Upper lobe of left lung (tissue), 6 donors: ENCODE measurements at regions not wholly inside any gene's neighbourhood (a gene's known extent, or its start where the extent isn't known, plus 50 kb on each side); places are given as distances from the start of the nearest gene placed in this dataset.

ENCODE experiments used
- ATAC-seq, 2 donors: fragments of 200-7000 bp; cut with Tn5 transposase; one replicate each; pipeline ENCODE4 v1.9.1; 2022; ENCODE audit warnings: mild to moderate bottlenecking in 2 of 2, moderate library complexity in 2 of 2; ENCODE audit not compliant: low FRiP score in 2 of 2
- DNase-seq, 2 donors: peaks; one replicate each; pipeline ENCODE4 v3.0.0-alpha.2; 2019 to 2020
- H3K27ac ChIP-seq, 4 donors: fragments of 200-600 bp; sonication (generic); one replicate each; pipeline ENCODE4 v1.5.1; 2016 to 2019
- H3K27me3 ChIP-seq, 4 donors: fragments of 200-600 bp; sonication (generic); one replicate each; pipeline ENCODE4 v1.5.1; 2017 to 2019
- H3K36me3 ChIP-seq, 4 donors: fragments of 200-600 bp; sonication (generic); one replicate each; pipeline ENCODE4 v1.5.1; 2016 to 2019
- H3K4me1 ChIP-seq, 4 donors: fragments of 200-600 bp; sonication (generic); one replicate each; pipeline ENCODE4 v1.5.1; 2018 to 2019
- H3K4me3 ChIP-seq, 4 donors: fragments of 200-600 bp; sonication (generic); one replicate each; pipeline ENCODE4 v1.5.1; 2017 to 2019; ENCODE audit warnings: mild to moderate bottlenecking in 2 of 4, moderate library complexity in 1 of 4
- H3K9me3 ChIP-seq, 4 donors: fragments of 200-600 bp; sonication (generic); one replicate each; pipeline ENCODE4 v1.5.1; 2018 to 2019
- EP300 ChIP-seq, 4 donors: sonication (generic); formaldehyde crosslinking; IDR thresholded peaks; one replicate each; pipeline ENCODE4 v1.5.1; 2017; ENCODE audit warnings: antibody characterized with exemption in 4 of 4, control low read depth in 2 of 4
- POLR2A ChIP-seq, 4 donors: fragments of 450-650 bp; IDR thresholded peaks; one replicate each; pipeline ENCODE4 v1.5.1; 2016 to 2017; ENCODE audit warnings: antibody characterized with exemption in 4 of 4, mild to moderate bottlenecking in 2 of 4
- POLR2AphosphoS5 ChIP-seq, 2 donors: sonication (generic); formaldehyde crosslinking; IDR thresholded peaks; one replicate each; pipeline ENCODE4 v1.5.1; 2017; ENCODE audit warnings: antibody characterized with exemption in 2 of 2
- WGBS, 2 donors: methylation state at CpG; one replicate each; pipeline ENCODE4 v1.1.5; 2017 to 2018; 5-methylcytosine and 5-hydroxymethylcytosine counted together
- TF ChIP-seq, protein P1 (sequence below), 6 experiments: fragments of 450-650 bp in 4 of 6; fragments of 200-600 bp in 2 of 6; sonication (generic) in 2 of 6; IDR thresholded peaks; one replicate each; pipeline ENCODE4 v1.5.1; 2016 to 2019; ENCODE audit warnings: antibody characterized with exemption in 6 of 6
- donor health status: DM: no; HTN: no; CAD: no; lungs with moderate emphysema.
- donor health status: DM: no; HTN: yes; CAD: no; lungs with severe emphysema.

DNA sequence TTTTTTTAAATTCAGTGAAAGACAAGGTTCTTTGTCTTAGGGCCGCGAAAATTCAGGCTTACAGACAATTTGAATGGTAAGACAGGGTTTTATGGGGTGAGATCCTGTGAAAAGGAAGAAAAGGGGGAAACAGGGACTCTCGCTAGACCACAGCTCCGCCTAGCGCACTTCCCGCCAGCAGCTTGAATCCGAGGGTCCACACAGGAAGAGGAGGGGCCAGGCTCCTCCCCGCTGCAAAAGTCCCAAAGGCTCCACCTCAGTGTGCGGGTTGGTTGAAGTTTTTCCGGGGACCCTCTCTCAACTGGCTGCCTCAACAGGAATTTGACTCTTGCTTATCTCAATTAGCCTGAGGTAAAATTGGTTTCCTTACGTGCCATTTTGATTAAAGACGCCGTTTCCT, 950.9 kb upstream of the CNTN5 start:
- H3K9me3 ChIP-seq = no peaks in the 10 kb centered on the region
- H3K27ac ChIP-seq = no peak overlapping the region
- no peaks in the 10 kb centered on the region for H3K36me3 ChIP-seq
- no peaks in the 10 kb centered on the region for H3K27me3 ChIP-seq
- no peak overlapping the region for H3K4me3 ChIP-seq
- ATAC-seq (no peak), DNase-seq (peak in 1 of 2 donors; percentile 5)
- WGBS, 2 donors = 86 to 89% methylated on average over 13 of the region's 13 CpGs
- no peaks in the 10 kb centered on the region for H3K4me1 ChIP-seq
- TF ChIP-seq, protein P1, sequence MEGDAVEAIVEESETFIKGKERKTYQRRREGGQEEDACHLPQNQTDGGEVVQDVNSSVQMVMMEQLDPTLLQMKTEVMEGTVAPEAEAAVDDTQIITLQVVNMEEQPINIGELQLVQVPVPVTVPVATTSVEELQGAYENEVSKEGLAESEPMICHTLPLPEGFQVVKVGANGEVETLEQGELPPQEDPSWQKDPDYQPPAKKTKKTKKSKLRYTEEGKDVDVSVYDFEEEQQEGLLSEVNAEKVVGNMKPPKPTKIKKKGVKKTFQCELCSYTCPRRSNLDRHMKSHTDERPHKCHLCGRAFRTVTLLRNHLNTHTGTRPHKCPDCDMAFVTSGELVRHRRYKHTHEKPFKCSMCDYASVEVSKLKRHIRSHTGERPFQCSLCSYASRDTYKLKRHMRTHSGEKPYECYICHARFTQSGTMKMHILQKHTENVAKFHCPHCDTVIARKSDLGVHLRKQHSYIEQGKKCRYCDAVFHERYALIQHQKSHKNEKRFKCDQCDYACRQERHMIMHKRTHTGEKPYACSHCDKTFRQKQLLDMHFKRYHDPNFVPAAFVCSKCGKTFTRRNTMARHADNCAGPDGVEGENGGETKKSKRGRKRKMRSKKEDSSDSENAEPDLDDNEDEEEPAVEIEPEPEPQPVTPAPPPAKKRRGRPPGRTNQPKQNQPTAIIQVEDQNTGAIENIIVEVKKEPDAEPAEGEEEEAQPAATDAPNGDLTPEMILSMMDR (IDR thresholded peaks at IDR 0.05) = no peak
- TF ChIP-seq POLR2AphosphoS5 (IDR thresholded peaks at IDR 0.05) (no peak), POLR2A (IDR thresholded peaks at IDR 0.05) (no peak), EP300 (IDR thresholded peaks at IDR 0.05) (no peak)

DNA sequence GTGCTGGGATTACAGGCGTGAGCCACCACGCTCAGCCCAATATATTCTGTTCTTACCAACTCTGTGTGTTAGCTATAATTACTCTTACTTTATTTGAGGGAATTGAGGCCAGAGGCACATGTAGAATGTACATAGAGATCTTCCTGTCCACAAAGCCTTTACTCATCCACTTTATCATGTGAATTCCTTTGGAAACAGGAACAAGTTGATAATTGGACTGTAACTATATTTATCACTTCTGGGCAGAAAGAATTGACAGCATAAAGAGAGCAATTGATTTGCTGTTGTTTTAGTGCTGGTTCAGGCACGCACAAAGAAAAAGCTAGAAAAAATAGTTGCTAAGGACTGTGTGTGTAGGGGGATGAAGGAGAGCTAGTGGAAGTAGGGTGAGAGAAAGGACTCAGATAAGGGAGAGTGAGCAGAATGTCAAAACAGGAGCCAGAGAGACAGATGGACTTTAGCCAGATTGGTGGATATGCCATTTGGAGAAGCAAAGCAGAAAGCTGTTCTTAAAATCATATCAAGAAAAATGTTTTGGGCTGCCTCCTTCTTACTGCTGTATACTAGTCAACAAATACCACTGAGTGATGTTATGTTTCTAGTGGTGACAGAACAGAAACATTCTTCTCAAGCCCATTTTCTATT, 929.8 kb upstream of the CNTN5 start:
- Histone ChIP-seq H3K27me3 (no peaks in the 10 kb centered on the region), H3K4me1 (no peaks in the 10 kb centered on the region), H3K36me3 (no peaks in the 10 kb centered on the region), H3K27ac (no peak overlapping the region), H3K4me3 (no peak overlapping the region), H3K9me3 (no peaks in the 10 kb centered on the region)
- TF ChIP-seq POLR2A (IDR thresholded peaks at IDR 0.05) = no peak
- TF ChIP-seq, protein P1 (IDR thresholded peaks at IDR 0.05) = no peak
- DNase-seq (no peak), ATAC-seq (no peak)
- 87 to 90% methylated on average over 3 of the region's 3 CpGs for WGBS, 2 donors

DNA sequence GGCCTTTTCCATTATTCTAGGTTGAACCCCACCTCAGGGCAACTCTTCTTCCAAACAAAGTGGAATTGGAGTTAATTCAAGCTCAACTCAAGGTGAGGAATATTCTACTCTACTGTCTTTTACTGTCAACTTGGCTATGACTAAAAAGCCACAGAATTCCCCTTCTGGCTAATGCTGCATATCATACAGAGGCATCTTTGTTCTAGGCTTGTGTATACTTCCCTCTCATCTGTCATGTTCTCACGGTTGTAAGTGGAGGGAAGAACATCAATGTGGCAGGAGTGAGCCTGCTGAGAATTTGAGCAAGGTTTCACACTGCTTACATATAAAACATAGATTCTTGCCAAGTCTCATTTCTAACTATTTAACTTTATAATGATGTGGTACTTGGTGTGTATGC, 921.4 kb upstream of the CNTN5 start:
- H3K4me1 ChIP-seq = no peaks in the 10 kb centered on the region
- H3K9me3 ChIP-seq = no peaks in the 10 kb centered on the region
- H3K4me3 ChIP-seq = no peak overlapping the region
- ATAC-seq (no peak), DNase-seq (no peak)
- WGBS, 2 donors = 65 to 69% methylated on average over 1 of the region's 1 CpG
- no peak overlapping the region for H3K27ac ChIP-seq
- H3K36me3 ChIP-seq = no peaks in the 10 kb centered on the region
- H3K27me3 ChIP-seq = no peaks in the 10 kb centered on the region
- no peak for TF ChIP-seq POLR2A (IDR thresholded peaks at IDR 0.05)
- no peak for TF ChIP-seq POLR2AphosphoS5 (IDR thresholded peaks at IDR 0.05)
- no peak for TF ChIP-seq EP300 (IDR thresholded peaks at IDR 0.05)
- TF ChIP-seq, protein P1 (IDR thresholded peaks at IDR 0.05) = no peak

DNA sequence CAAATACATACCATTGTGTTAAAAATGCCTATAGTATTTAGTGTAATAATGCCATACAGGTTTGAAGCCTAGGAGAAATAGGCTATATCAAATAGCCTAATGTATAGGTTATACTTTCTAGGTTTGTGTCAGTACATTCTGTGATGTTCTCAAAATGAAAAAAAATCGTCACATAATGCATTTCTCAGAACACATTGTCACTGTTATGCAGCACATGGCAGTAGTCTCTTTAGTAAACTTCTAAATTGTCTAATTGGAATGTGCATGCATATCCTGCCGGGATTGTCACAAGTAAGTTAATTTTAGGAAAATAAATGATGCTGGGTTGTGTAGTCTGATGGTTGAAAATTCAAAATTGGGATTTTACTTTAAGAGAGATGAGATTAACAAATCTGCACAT, 920.1 kb upstream of the CNTN5 start:
- TF ChIP-seq, protein P1 (IDR thresholded peaks at IDR 0.05) = no peak
- TF ChIP-seq POLR2A (IDR thresholded peaks at IDR 0.05) = no peak
- no peak for TF ChIP-seq EP300 (IDR thresholded peaks at IDR 0.05)
- TF ChIP-seq POLR2AphosphoS5 (IDR thresholded peaks at IDR 0.05) = no peak
- H3K36me3 ChIP-seq = no peaks in the 10 kb centered on the region
- DNase-seq (no peak), ATAC-seq (no peak)
- 77 to 80% methylated on average over 2 of the region's 2 CpGs for WGBS, 2 donors
- H3K9me3 ChIP-seq = no peaks in the 10 kb centered on the region
- H3K27me3 ChIP-seq = no peaks in the 10 kb centered on the region
- H3K27ac ChIP-seq = no peak overlapping the region
- no peak overlapping the region for H3K4me3 ChIP-seq
- H3K4me1 ChIP-seq = no peaks in the 10 kb centered on the region

DNA sequence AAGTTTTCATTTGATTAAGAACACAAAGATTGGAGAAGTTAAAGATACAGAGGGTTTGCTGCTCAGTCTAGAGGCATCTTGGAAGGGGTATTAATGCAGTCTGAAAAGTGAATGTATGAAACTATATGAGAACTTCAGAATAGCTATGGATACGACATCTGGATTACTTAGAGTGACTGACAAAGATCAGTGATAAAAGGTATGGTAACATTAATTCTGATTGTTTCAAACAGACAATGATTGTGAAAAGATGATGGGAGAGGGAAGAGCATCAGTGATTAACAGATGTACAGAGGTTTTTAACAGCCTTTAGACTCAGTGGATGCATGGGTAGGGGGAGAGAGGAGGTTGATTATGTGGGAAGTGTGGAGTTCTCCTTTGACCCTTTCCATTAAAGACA, 919.4 kb upstream of the CNTN5 start:
- no peaks in the 10 kb centered on the region for H3K27me3 ChIP-seq
- H3K4me1 ChIP-seq = no peaks in the 10 kb centered on the region
- H3K4me3 ChIP-seq = no peak overlapping the region
- WGBS, 2 donors = 82 to 88% methylated on average over 1 of the region's 1 CpG
- DNase-seq (no peak), ATAC-seq (no peak)
- H3K27ac ChIP-seq = no peak overlapping the region
- H3K9me3 ChIP-seq = no peaks in the 10 kb centered on the region
- no peak for TF ChIP-seq POLR2AphosphoS5 (IDR thresholded peaks at IDR 0.05)
- no peak for TF ChIP-seq POLR2A (IDR thresholded peaks at IDR 0.05)
- TF ChIP-seq, protein P1 (IDR thresholded peaks at IDR 0.05) = no peak
- no peak for TF ChIP-seq EP300 (IDR thresholded peaks at IDR 0.05)
- no peaks in the 10 kb centered on the region for H3K36me3 ChIP-seq
